ENCODE measurements at regions not wholly inside any gene's neighbourhood (a gene's known extent, or its start where the extent isn't known, plus 50 kb on each side); places are given as distances from the start of the nearest gene placed in this dataset.

GRCh38 chr3:168611826-168612225 is 516.1 kb upstream of the GOLIM4 start:
- Histone ChIP-seq H3K27ac (no peak overlapping the region), H3K4me3 (no peak overlapping the region), H3K36me3 (ENCODE audit: insufficient read depth, low read length) (no peaks in the 10 kb centered on the region), H3K9ac (ENCODE audit: insufficient read length) (no peak overlapping the region), H3K9me3 (ENCODE audit: low read depth, low read length) (no peaks in the 10 kb centered on the region)
- DNase-seq (ENCODE audit: low read depth, low spot score) = no peak
- TF ChIP-seq POLR2AphosphoS5 (IDR thresholded peaks at IDR 0.05; ENCODE audit: borderline replicate concordance, low read depth, low read length) (no peak), FOXP2 (optimal IDR thresholded peaks at IDR 0.05; ENCODE audit: control extremely low read depth, extremely low read length, insufficient read depth) (no peak), EZH2 (IDR thresholded peaks at IDR 0.05) (no peak)

GRCh38 chr3:168608926-168609325 is 513.2 kb upstream of the GOLIM4 start:
- Histone ChIP-seq H3K4me3 (no peak overlapping the region), H3K36me3 (ENCODE audit: insufficient read depth, low read length) (no peaks in the 10 kb centered on the region), H3K9ac (ENCODE audit: insufficient read length) (no peak overlapping the region), H3K9me3 (ENCODE audit: low read depth, low read length) (no peaks in the 10 kb centered on the region), H3K27ac (no peak overlapping the region)
- no peak for TF ChIP-seq EZH2 (IDR thresholded peaks at IDR 0.05)
- no peak for TF ChIP-seq FOXP2 (optimal IDR thresholded peaks at IDR 0.05; ENCODE audit: control extremely low read depth, extremely low read length, insufficient read depth)
- TF ChIP-seq POLR2AphosphoS5 (IDR thresholded peaks at IDR 0.05; ENCODE audit: borderline replicate concordance, low read depth, low read length) = no peak
- no peak for DNase-seq (ENCODE audit: low read depth, low spot score)

- no peaks in the 10 kb centered on the region for H3K36me3 ChIP-seq (ENCODE audit: insufficient read depth, low read length)
- no peak overlapping the region for H3K9ac ChIP-seq (ENCODE audit: insufficient read length)
- H3K27ac ChIP-seq = no peak overlapping the region
- DNase-seq (ENCODE audit: low read depth, low spot score) = no peak
- no peak for TF ChIP-seq POLR2AphosphoS5 (IDR thresholded peaks at IDR 0.05; ENCODE audit: borderline replicate concordance, low read depth, low read length)
- TF ChIP-seq FOXP2 (optimal IDR thresholded peaks at IDR 0.05; ENCODE audit: control extremely low read depth, extremely low read length, insufficient read depth) = no peak
- no peak for TF ChIP-seq EZH2 (IDR thresholded peaks at IDR 0.05)
- no peaks in the 10 kb centered on the region for H3K9me3 ChIP-seq (ENCODE audit: low read depth, low read length)
- H3K4me3 ChIP-seq = no peak overlapping the region
These were observed 509.0 kb upstream of the GOLIM4 start for GRCh38 chr3:168604767-168605166.

GRCh38 chr3:168598250-168598649 is 502.5 kb upstream of the GOLIM4 start:
- Histone ChIP-seq H3K9me3 (ENCODE audit: low read depth, low read length) (no peaks in the 10 kb centered on the region), H3K4me3 (no peak overlapping the region), H3K36me3 (ENCODE audit: insufficient read depth, low read length) (no peaks in the 10 kb centered on the region), H3K9ac (ENCODE audit: insufficient read length) (no peak overlapping the region), H3K27ac (no peak overlapping the region)
- TF ChIP-seq FOXP2 (optimal IDR thresholded peaks at IDR 0.05; ENCODE audit: control extremely low read depth, extremely low read length, insufficient read depth) (no peak), EZH2 (IDR thresholded peaks at IDR 0.05) (no peak), POLR2AphosphoS5 (IDR thresholded peaks at IDR 0.05; ENCODE audit: borderline replicate concordance, low read depth, low read length) (no peak)
- DNase-seq (ENCODE audit: low read depth, low spot score) = no peak

GRCh38 chr3:168596175-168596823 is 500.6 kb upstream of the GOLIM4 start:
- no peaks in the 10 kb centered on the region for H3K36me3 ChIP-seq (ENCODE audit: insufficient read depth, low read length)
- H3K27ac ChIP-seq = no peak overlapping the region
- DNase-seq (ENCODE audit: low read depth, low spot score) = no peak
- no peak overlapping the region for H3K4me3 ChIP-seq
- H3K9me3 ChIP-seq (ENCODE audit: low read depth, low read length) = no peaks in the 10 kb centered on the region
- H3K9ac ChIP-seq (ENCODE audit: insufficient read length) = no peak overlapping the region
- no peak for TF ChIP-seq FOXP2 (optimal IDR thresholded peaks at IDR 0.05; ENCODE audit: control extremely low read depth, extremely low read length, insufficient read depth)
- TF ChIP-seq POLR2AphosphoS5 (IDR thresholded peaks at IDR 0.05; ENCODE audit: borderline replicate concordance, low read depth, low read length) = no peak

- Histone ChIP-seq H3K9ac (ENCODE audit: insufficient read length) (no peak overlapping the region), H3K27ac (no peak overlapping the region), H3K4me3 (no peak overlapping the region), H3K9me3 (ENCODE audit: low read depth, low read length) (no peaks in the 10 kb centered on the region), H3K36me3 (ENCODE audit: insufficient read depth, low read length) (no peaks in the 10 kb centered on the region)
- TF ChIP-seq FOXP2 (optimal IDR thresholded peaks at IDR 0.05; ENCODE audit: control extremely low read depth, extremely low read length, insufficient read depth) (no peak), POLR2AphosphoS5 (IDR thresholded peaks at IDR 0.05; ENCODE audit: borderline replicate concordance, low read depth, low read length) (no peak), EZH2 (IDR thresholded peaks at IDR 0.05) (no peak)
- DNase-seq (ENCODE audit: low read depth, low spot score) = no peak
These were observed 495.9 kb upstream of the GOLIM4 start for GRCh38 chr3:168591587-168591986.

GRCh38 chr3:168589376-168589775 is 493.7 kb upstream of the GOLIM4 start:
- no peak for TF ChIP-seq EZH2 (IDR thresholded peaks at IDR 0.05)
- TF ChIP-seq FOXP2 (optimal IDR thresholded peaks at IDR 0.05; ENCODE audit: control extremely low read depth, extremely low read length, insufficient read depth) = no peak
- TF ChIP-seq POLR2AphosphoS5 (IDR thresholded peaks at IDR 0.05; ENCODE audit: borderline replicate concordance, low read depth, low read length) = no peak
- no peak for DNase-seq (ENCODE audit: low read depth, low spot score)
- no peaks in the 10 kb centered on the region for H3K36me3 ChIP-seq (ENCODE audit: insufficient read depth, low read length)

GRCh38 chr3:168585544-168585943 is 489.8 kb upstream of the GOLIM4 start:
- no peaks in the 10 kb centered on the region for H3K36me3 ChIP-seq (ENCODE audit: insufficient read depth, low read length)
- H3K9me3 ChIP-seq (ENCODE audit: low read depth, low read length) = no peaks in the 10 kb centered on the region
- no peak overlapping the region for H3K27ac ChIP-seq
- H3K9ac ChIP-seq (ENCODE audit: insufficient read length) = no peak overlapping the region
- H3K4me3 ChIP-seq = no peak overlapping the region
- TF ChIP-seq FOXP2 (optimal IDR thresholded peaks at IDR 0.05; ENCODE audit: control extremely low read depth, extremely low read length, insufficient read depth) (no peak), POLR2AphosphoS5 (IDR thresholded peaks at IDR 0.05; ENCODE audit: borderline replicate concordance, low read depth, low read length) (no peak), EZH2 (IDR thresholded peaks at IDR 0.05) (no peak)
- DNase-seq (ENCODE audit: low read depth, low spot score) = no peak

More at GRCh38 chr3:168589376-168589775, 493.7 kb upstream of the GOLIM4 start:
- Histone ChIP-seq H3K27ac (no peak overlapping the region), H3K9me3 (ENCODE audit: low read depth, low read length) (no peaks in the 10 kb centered on the region), H3K9ac (ENCODE audit: insufficient read length) (no peak overlapping the region), H3K4me3 (no peak overlapping the region)

- no peak overlapping the region for H3K9ac ChIP-seq (ENCODE audit: insufficient read length)
- TF ChIP-seq POLR2AphosphoS5 (IDR thresholded peaks at IDR 0.05; ENCODE audit: borderline replicate concordance, low read depth, low read length) (no peak), EZH2 (IDR thresholded peaks at IDR 0.05) (no peak)
- no peaks in the 10 kb centered on the region for H3K36me3 ChIP-seq (ENCODE audit: insufficient read depth, low read length)
- no peak overlapping the region for H3K27ac ChIP-seq
- no peak overlapping the region for H3K4me3 ChIP-seq
- H3K9me3 ChIP-seq (ENCODE audit: low read depth, low read length) = no peaks in the 10 kb centered on the region
- DNase-seq (ENCODE audit: low read depth, low spot score) = no peak
These were observed 488.3 kb upstream of the GOLIM4 start for GRCh38 chr3:168583977-168584376.
